RPMI8226 (cell line): ENCODE measurements at regions not wholly inside any gene's neighbourhood (a gene's known extent, or its start where the extent isn't known, plus 50 kb on each side); places are given as distances from the start of the nearest gene placed in this dataset.
"Not testable (repeated sequence)": the region's sequence is repeated elsewhere in the genome, so short reads cannot be mapped to it uniquely, and the experiment has no call there.

Source experiments
- DNase-seq: peaks from one replicate; pipeline ENCODE4 v3.0.0-alpha.2; 2015

GRCh38 chr12:84117190-84117589 is 795.4 kb downstream of the SLC6A15 start:
- DNase-seq: no peak

- DNase-seq: no peak
Measured at GRCh38 chr12:84113666-84114065, 798.9 kb downstream of the SLC6A15 start.

- DNase-seq: not testable (repeated sequence)
Measured at GRCh38 chr12:84103886-84104285, 808.7 kb downstream of the SLC6A15 start.

- DNase-seq: not testable (repeated sequence)
Measured at GRCh38 chr12:84101963-84102362, 810.6 kb downstream of the SLC6A15 start.

GRCh38 chr12:84099591-84099990 is 813.0 kb downstream of the SLC6A15 start:
- DNase-seq: not testable (repeated sequence)

GRCh38 chr12:84091651-84092050 is 820.9 kb downstream of the SLC6A15 start:
- DNase-seq: no peak

- no peak for DNase-seq
Measured at GRCh38 chr12:84089356-84089755, 823.2 kb downstream of the SLC6A15 start.

- no peak for DNase-seq
Measured at GRCh38 chr12:84085046-84085445, 827.6 kb downstream of the SLC6A15 start.

GRCh38 chr12:84079626-84080025 is 833.0 kb downstream of the SLC6A15 start:
- no peak for DNase-seq

- DNase-seq: no peak
Measured at GRCh38 chr12:84077679-84078078, 834.9 kb downstream of the SLC6A15 start.

- no peak for DNase-seq
Measured at GRCh38 chr12:84075991-84076390, 836.6 kb downstream of the SLC6A15 start.

- DNase-seq: no peak
Measured at GRCh38 chr12:84073401-84073800, 839.2 kb downstream of the SLC6A15 start.

GRCh38 chr12:84072961-84073360 is 839.6 kb downstream of the SLC6A15 start:
- no peak for DNase-seq

- no peak for DNase-seq
Measured at GRCh38 chr12:84070292-84070691, 842.3 kb downstream of the SLC6A15 start.

- DNase-seq: no peak
Measured at GRCh38 chr12:84069699-84070098, 842.9 kb downstream of the SLC6A15 start.

- DNase-seq: no peak
Measured at GRCh38 chr12:84069198-84069597, 843.4 kb downstream of the SLC6A15 start.

- no peak for DNase-seq
Measured at GRCh38 chr12:84058136-84058535, 854.5 kb downstream of the SLC6A15 start.

GRCh38 chr12:84054811-84055210 is 857.8 kb downstream of the SLC6A15 start:
- DNase-seq: no peak

- no peak for DNase-seq
Measured at GRCh38 chr12:84047881-84048280, 864.7 kb downstream of the SLC6A15 start.

GRCh38 chr12:84046859-84047258 is 865.7 kb downstream of the SLC6A15 start:
- no peak for DNase-seq

- no peak for DNase-seq
Measured at GRCh38 chr12:84043355-84043754, 869.2 kb downstream of the SLC6A15 start.

GRCh38 chr12:84038242-84038641 is 874.4 kb downstream of the SLC6A15 start:
- no peak for DNase-seq

GRCh38 chr12:84036912-84037311 is 875.7 kb downstream of the SLC6A15 start:
- no peak for DNase-seq

GRCh38 chr12:84035766-84036165 is 876.8 kb downstream of the SLC6A15 start:
- DNase-seq: no peak

- DNase-seq: no peak
Measured at GRCh38 chr12:84034871-84035270, 877.7 kb downstream of the SLC6A15 start.

- DNase-seq: no peak
Measured at GRCh38 chr12:84033162-84033561, 879.4 kb downstream of the SLC6A15 start.
